ENCODE measurements at regions not wholly inside any gene's neighbourhood (a gene's known extent, or its start where the extent isn't known, plus 50 kb on each side); places are given as distances from the start of the nearest gene placed in this dataset.

GRCh38 chr13:111517641-111518010 lies 197.2 kb downstream of the TEX29 start:
- no peak for DNase-seq

GRCh38 chr13:111518161-111518792 lies 197.8 kb downstream of the TEX29 start:
- DNase-seq, result peak; percentile 30

DNA sequence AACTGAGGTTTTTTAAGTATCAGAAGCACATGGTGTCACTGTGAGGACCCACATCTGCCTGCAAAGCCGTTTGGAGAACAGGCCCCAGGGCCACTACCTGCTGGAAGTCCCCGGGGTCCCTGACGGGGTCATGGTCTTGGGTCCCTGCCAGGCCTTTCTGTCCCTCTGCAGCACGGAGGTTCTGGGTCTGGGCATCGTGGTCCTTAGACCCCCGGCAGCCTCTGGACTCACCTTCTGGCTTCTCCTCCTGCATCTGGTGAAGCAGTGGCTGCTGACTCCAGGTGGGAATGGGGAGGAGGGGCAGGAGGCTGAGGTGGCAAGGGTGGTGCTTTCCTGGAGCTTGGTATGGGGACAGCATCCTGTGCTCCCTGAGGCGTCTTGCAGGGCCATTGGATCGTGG lies 198.6 kb downstream of the TEX29 start:
- no peak for DNase-seq

DNA sequence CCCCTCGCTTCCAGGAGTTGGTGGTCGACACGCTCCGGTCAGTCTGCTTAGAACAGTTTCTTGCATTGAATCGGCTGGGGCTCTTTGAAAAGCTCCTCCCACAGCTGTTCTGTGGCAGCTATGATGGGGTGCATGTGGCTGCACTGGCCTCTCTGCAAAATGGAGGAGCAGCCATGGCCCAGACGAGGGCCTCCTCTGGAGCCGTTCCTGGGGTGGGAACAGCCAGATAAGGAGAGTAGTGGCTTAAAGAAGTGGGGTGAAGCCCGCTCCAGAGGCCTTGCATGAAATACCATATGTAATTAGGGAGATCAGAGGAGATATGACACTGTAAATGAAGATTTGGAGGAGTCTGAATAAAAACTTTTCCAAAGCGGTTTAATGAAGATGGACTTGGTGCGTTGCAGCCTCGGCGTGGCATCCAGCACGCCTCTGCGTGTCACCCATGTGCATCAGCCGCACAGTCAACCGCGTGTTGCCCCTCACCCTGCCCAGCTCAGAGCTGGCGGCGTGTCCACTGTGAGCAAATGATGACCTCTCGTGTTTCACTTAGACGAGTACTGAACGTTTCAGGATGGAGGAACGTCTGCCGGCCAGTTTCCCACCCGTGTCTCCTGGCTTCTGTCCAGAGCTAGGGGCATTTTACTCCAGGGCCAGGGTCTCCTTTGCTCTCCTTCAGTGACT lies 199.2 kb downstream of the TEX29 start:
- no peak for DNase-seq

- no peak for DNase-seq
Observed at GRCh38 chr13:111521030-111521429, 200.6 kb downstream of the TEX29 start.

DNA sequence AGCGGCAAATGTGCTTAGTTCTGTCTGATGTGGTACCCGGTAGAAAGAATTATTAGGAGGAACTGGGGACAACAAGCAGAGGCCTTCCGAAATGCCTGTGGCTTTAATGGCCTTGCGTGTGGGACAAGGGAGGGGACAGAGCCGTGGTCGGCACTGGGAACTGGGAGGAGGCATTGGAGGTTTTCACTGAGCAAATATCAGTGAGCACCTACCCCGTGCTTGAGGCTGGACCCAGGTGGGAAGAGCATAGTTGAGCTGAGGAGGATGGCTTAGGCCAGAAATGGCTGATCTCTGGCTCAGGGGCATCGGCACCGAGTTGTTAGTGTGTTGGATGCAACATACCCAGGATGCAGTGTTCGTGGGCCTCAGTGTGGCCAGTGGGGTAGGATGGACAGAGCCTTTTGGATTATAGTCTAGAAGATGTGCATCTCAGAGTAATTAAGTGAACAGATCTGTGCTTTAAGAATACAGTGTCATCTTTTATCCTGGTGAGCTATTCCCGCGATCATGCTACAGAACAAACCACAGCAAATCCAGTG lies 201.3 kb downstream of the TEX29 start:
- no peak for DNase-seq

GRCh38 chr13:111525320-111526118 lies 205.1 kb downstream of the TEX29 start:
- no peak for DNase-seq

DNA sequence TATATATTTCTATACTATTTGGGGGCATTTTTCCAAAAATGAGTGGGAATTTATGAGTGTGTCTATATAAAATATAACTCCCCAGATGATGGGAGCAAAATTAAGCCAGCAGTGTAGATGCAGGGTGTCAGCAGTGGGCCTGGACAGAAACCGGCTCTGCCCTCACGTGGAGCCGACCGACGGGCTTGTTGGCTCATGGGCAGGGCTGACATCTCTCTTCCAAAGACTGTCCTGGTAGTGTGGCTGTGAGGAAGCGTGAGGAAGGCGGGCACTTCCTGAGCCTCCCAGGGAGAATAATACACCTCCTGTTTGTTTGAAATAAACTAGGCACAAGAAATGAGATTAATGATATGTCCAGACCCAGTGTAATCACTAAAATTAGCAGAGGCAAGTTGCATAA lies 206.5 kb downstream of the TEX29 start:
- no peak for DNase-seq

GRCh38 chr13:111527614-111528229 lies 207.3 kb downstream of the TEX29 start:
- no peak for DNase-seq

- DNase-seq, result no peak
Observed at GRCh38 chr13:111528513-111528912, 208.1 kb downstream of the TEX29 start.

DNA sequence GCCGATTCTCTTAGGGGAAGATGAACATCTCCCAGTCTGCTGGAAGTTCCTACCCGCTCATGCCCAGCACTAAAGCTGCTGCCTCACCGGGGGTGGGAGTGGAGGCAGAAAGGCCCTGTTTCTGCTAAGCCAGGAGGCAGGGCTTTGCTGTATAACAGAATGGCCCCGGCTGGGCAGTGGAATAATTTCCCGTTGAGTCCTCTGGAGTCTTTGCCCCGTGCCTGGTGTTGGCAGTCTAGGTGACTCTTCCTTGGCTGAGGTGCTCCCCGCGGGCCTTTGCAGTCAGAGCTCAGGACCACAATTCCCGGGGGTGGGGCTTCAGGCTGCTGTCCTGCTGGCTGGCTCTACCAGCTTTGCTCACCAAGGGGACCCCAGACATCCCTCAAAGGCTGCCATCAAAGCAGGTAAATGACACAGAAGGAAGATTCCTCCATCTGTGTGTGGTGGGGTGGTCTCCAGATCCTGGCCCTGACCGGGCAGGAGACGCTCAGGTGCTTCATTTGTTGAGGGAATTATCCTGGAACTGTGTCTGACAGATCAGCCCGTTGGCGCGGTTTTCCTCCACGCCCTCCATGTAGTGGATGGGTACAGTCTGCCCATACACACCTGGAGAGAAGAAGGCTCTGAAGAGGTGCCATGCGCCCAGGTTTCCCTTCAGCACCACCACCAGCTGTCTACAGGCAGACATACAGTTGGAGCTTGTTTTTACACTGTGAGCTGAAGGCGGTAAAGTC lies 209.9 kb downstream of the TEX29 start:
- DNase-seq, result no peak

DNA sequence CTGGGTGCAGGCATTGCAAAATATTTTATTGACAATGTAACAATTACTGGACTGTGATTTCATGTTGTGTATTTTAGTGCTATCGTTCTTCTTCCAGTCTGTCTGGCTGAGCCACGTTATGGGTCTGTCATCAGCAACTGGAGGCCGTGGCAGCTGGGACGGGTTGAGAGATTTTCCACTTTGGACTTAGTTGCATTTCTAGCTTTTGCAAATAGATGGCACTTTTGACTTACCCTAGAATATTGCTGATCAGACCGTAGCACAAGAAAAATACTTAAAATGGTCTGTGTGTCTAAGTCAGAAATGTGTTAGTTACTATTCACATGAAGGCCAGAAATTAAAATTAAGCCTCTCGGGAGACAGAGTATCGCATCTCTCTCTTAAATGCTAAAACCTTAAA lies 211.1 kb downstream of the TEX29 start:
- peak; percentile 92 for DNase-seq

DNA sequence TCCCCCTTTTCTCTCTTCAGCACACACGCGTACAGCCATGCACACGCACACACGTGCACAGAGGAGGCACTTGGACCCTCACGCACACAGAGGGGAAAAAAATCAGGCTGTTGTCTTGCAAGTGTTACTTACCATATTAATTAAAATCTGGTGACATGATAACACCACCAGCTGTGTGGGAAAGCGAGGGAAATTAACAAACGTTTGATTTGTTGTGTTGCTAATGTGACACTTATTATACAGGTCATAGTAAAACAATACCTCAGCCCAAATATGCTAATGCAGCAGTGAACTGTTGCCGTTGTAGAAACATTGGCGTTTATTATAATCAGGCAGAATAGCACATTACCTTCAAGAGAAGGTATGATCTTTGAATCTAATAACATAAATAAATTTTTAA lies 211.7 kb downstream of the TEX29 start:
- no peak for DNase-seq

DNA sequence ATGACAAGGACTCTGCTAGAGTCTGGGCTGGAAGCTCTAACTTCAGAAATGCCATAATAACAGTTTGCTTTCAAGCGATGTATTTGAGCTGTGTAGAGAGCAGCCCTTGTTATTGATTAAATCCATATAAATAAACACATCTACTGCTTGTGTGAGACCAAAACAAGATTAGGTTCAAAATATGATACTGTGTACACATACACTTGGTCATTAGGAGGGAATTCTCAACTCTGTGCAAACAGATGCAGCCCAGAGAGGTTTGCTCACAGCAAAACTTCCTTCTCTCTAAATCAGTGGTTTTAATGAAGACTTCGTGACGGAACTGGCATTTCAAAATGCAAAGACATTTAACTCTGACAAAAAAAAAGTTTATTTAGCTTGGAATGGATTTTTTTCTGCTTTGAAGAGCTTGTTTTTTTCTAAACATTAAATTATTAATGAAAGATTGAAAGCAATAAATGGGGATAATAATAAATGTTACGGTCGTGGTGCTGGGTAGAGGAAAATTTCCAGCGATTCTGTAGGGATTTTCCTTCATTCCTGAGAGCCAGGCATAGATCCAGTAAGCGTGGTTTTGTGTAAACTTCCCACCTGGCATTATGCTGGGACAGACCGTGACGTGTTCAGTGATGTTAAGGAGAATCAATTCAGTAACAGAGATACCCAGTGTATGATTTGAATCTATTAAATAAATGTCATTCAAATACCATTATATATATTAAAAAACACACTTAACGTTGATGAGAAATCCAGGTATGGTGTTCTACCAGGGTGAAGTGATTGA lies 213.7 kb downstream of the TEX29 start:
- DNase-seq, result peak; percentile 90

DNA sequence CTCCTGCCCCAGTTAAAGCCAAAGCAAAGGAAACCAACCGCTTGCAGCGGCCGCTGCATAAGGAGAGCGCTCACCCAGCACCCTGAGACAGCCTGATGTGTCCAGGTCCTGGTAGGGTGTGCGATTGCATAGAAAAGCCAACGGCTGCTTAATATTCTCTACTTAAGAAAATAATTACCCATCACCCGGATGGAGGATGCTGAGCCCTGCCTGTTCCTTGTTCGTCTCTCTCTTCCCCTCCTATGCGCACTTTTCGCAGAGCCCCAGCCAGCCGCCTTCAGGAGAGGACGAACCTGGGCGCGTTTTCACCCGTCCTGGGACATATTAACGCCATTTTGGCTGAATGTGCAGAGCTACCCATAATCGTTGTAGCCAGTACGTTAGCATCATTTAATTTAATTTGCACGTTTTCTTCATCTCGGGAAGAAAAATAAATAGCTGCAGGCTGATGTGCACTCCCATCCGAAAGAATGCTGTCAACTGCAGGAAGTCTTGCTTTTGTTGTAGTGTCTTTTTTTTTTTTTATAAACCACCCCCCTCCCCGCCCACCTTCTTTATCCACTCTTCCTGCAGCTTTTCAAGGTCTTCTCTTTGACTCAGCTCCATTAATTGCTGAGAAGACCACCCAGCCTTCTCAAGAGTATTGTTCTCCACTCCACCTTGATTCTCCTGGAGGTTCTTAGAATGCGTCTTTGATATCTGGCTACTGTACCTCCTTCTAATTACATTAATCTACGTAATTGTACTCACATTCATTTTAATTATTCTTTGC lies 214.5 kb downstream of the TEX29 start:
- DNase-seq, result peak; percentile 51

DNA sequence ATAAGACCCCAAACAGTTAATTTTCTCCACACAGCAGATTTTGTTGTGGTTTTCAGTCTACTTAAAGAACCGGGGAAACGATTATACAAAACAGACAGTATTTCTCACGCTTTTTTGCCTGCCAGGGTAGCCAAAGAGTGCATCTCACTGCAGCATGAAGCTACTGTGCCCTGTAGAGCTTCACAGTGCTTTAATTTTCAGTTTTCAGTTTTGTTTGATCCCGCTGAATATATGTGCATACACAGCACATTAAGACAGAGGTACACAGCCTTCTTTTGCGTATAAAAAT lies 215.0 kb downstream of the TEX29 start:
- DNase-seq, result no peak

GRCh38 chr13:111536075-111536642 lies 215.7 kb downstream of the TEX29 start:
- no peak for DNase-seq

GRCh38 chr13:111537115-111537728 lies 216.8 kb downstream of the TEX29 start:
- no peak for DNase-seq

GRCh38 chr13:111537843-111538499 lies 217.5 kb downstream of the TEX29 start:
- no peak for DNase-seq

GRCh38 chr13:111539252-111539651 lies 218.8 kb downstream of the TEX29 start:
- DNase-seq, result no peak
